IMR-90 (cell line): ENCODE measurements at regions not wholly inside any gene's neighbourhood (a gene's known extent, or its start where the extent isn't known, plus 50 kb on each side); places are given as distances from the start of the nearest gene placed in this dataset.
"Not testable (repeated sequence)": the region's sequence is repeated elsewhere in the genome, so short reads cannot be mapped to it uniquely, and the experiment has no call there.

ENCODE experiments used
- ATAC-seq: fragments of 200-7000 bp; cut with Tn5 transposase; 2 replicates; pipeline ENCODE4 v1.9.1; 2020; ENCODE audit warnings: low read depth, mild to moderate bottlenecking, moderate library complexity
- BruUV-seq: library from RNA; stranded (reverse); fragments of 400-500 nt; replicated peaks from 2 replicates; lab custom pipeline; 2021; lab: Mats Ljungman, UMichigan
- CTCF ChIA-PET: fragments of 300-600 bp; formaldehyde crosslinking; extraction: SDS; loops from one replicate; lab custom pipeline; 2021; ENCODE audit warnings: antibody characterized with exemption; lab: Yijun Ruan, JAX
- POLR2A ChIA-PET: fragments of 300-600 bp; sonication (Branson Sonifier 250); formaldehyde crosslinking; loops from one replicate; lab custom pipeline; 2022; ENCODE audit warnings: antibody characterized with exemption; ENCODE audit not compliant: unreplicated experiment; lab: Charles Lee
- DNase-seq: peaks from one replicate; pipeline ENCODE4 v3.0.0; 2013
- H2AFZ ChIP-seq: replicated peaks from 2 replicates; pipeline ENCODE3; 2013; ENCODE audit warnings: low read length, mild to moderate bottlenecking; ENCODE audit not compliant: poor library complexity
- H2AK5ac ChIP-seq: 2 replicates; pipeline ENCODE4 v1.6.1; 2013; ENCODE audit warnings: low read depth, low read length, inconsistent platforms
- H2AK9ac ChIP-seq: replicated peaks from 2 replicates; pipeline ENCODE3; 2013; ENCODE audit warnings: mild to moderate bottlenecking, low read depth, low read length, moderate library complexity; ENCODE audit not compliant: poor library complexity
- H2BK120ac ChIP-seq: 2 replicates; pipeline ENCODE4 v1.6.1; 2013; ENCODE audit warnings: low read depth, low read length, inconsistent platforms
- H2BK15ac ChIP-seq: 3 replicates; pipeline ENCODE4 v1.6.1; 2013; ENCODE audit warnings: low read depth, low read length, inconsistent platforms
- H2BK20ac ChIP-seq: 2 replicates; pipeline ENCODE4 v1.6.1; 2013; ENCODE audit warnings: low read depth, mild to moderate bottlenecking, inconsistent platforms, low read length, moderate library complexity
- H2BK5ac ChIP-seq: 2 replicates; pipeline ENCODE4 v1.6.1; 2013; ENCODE audit warnings: mild to moderate bottlenecking, low read depth, low read length, inconsistent platforms; ENCODE audit not compliant: poor library complexity, severe bottlenecking
- H3K14ac ChIP-seq: replicated peaks from 2 replicates; pipeline ENCODE4 v1.6.1; 2013; ENCODE audit warnings: low read depth, low read length, inconsistent platforms
- H3K18ac ChIP-seq: 2 replicates; pipeline ENCODE4 v1.6.1; 2013; ENCODE audit warnings: low read depth, low read length, control low read depth
- H3K23ac ChIP-seq: 2 replicates; pipeline ENCODE4 v1.6.1; 2013; ENCODE audit warnings: low read depth, low read length, inconsistent platforms
- H3K27ac ChIP-seq: 2 replicates; pipeline ENCODE4 v1.5.1; 2013; ENCODE audit warnings: mild to moderate bottlenecking, control low read depth, low read length; ENCODE audit not compliant: insufficient read depth
- H3K27me3 ChIP-seq: 2 replicates; pipeline ENCODE4 v1.6.1; 2013; ENCODE audit warnings: low read length; ENCODE audit not compliant: control insufficient read depth, insufficient read depth
- H3K36me3 ChIP-seq: 2 replicates; pipeline ENCODE4 v1.6.1; 2013; ENCODE audit warnings: low read length, mixed read lengths; ENCODE audit not compliant: control insufficient read depth, insufficient read depth
- H3K4ac ChIP-seq: 2 replicates; pipeline ENCODE4 v1.6.1; 2013; ENCODE audit warnings: low read depth, low read length, inconsistent platforms
- H3K4me1 ChIP-seq: 2 replicates; pipeline ENCODE4 v1.6.1; 2013; ENCODE audit warnings: low read length, mixed read lengths; ENCODE audit not compliant: control insufficient read depth, insufficient read depth
- H3K4me2 ChIP-seq: 2 replicates; pipeline ENCODE4 v1.6.1; 2013; ENCODE audit warnings: low read depth, mild to moderate bottlenecking, control low read depth, low read length, moderate library complexity
- H3K4me3 ChIP-seq: 2 replicates; pipeline ENCODE4 v1.5.1; 2013; ENCODE audit warnings: low read depth, mild to moderate bottlenecking, control low read depth, low read length, moderate library complexity; ENCODE audit not compliant: insufficient read depth
- H3K56ac ChIP-seq: 2 replicates; pipeline ENCODE4 v1.6.1; 2013; ENCODE audit warnings: low read length, inconsistent platforms; ENCODE audit not compliant: insufficient read depth; ENCODE audit errors: extremely low read depth
- H3K79me1 ChIP-seq, 2 experiments: 2 replicates each; pipeline ENCODE4 v1.6.1; 2013; ENCODE audit warnings: low read length in 2 of 2, inconsistent platforms in 1 of 2, low read depth in 1 of 2
- H3K9ac ChIP-seq: 2 replicates; pipeline ENCODE4 v1.6.1; 2013; ENCODE audit warnings: low read depth, low read length, control low read depth
- H3K9me1 ChIP-seq: 2 replicates; pipeline ENCODE4 v1.6.1; 2013; ENCODE audit warnings: low read length, inconsistent platforms; ENCODE audit not compliant: insufficient read depth
- H3K9me3 ChIP-seq: 2 replicates; pipeline ENCODE4 v1.6.1; 2013; ENCODE audit warnings: low read length; ENCODE audit not compliant: control insufficient read depth, insufficient read depth
- H4K20me1 ChIP-seq: 2 replicates; pipeline ENCODE4 v1.6.1; 2013; ENCODE audit warnings: low read length, inconsistent platforms; ENCODE audit not compliant: insufficient read depth
- H4K5ac ChIP-seq: 2 replicates; pipeline ENCODE4 v1.6.1; 2013; ENCODE audit warnings: mild to moderate bottlenecking, low read depth, low read length, control low read depth
- H4K8ac ChIP-seq, 2 experiments: 2 replicates each; pipeline ENCODE4 v1.6.1; 2013; ENCODE audit warnings: low read depth in 2 of 2, low read length in 2 of 2, control low read depth in 1 of 2, inconsistent platforms in 1 of 2
- H4K91ac ChIP-seq: 2 replicates; pipeline ENCODE4 v1.6.1; 2013; ENCODE audit warnings: low read depth, low read length, inconsistent platforms; ENCODE audit not compliant: insufficient read depth
- WGBS, 2 experiments: methylation state at CpG; one replicate each; pipeline versions ENCODE4 v1.1.5 to v1.1.7; 2013; ENCODE audit warnings: missing lambda C conversion rate in 2 of 2; ENCODE audit not compliant: insufficient read length in 1 of 2; ENCODE audit errors: extremely low coverage in 2 of 2; 5-methylcytosine and 5-hydroxymethylcytosine counted together
- dilution Hi-C: fragments of 300-500 bp; cut with HindIII; formaldehyde crosslinking; loops from one replicate; pipeline ENCODE4 v1.14.3; 2018; ENCODE audit warnings: low sequenced_read_pairs; ENCODE audit not compliant: unreplicated experiment
- in situ Hi-C: fragments of 300-500 bp; cut with MboI; formaldehyde crosslinking; loops from 3 replicates; pipeline ENCODE4 v1.14.3; 2019; ENCODE audit warnings: low sequenced_read_pairs, inconsistent platforms, mixed read lengths
- intact Hi-C: fragments of 100-400 bp; cut with micrococcal nuclease; formaldehyde crosslinking; loops from 2 replicates; pipeline ENCODE4 v1.10.0; 2022

- H3K56ac ChIP-seq, H4K91ac ChIP-seq, H3K27ac ChIP-seq, POLR2A ChIA-PET, H3K9ac ChIP-seq, H2AK9ac ChIP-seq, H2AFZ ChIP-seq, H2BK20ac ChIP-seq, intact Hi-C loops, H3K79me1 ChIP-seq, in situ Hi-C loops, H4K5ac ChIP-seq, BruUV-seq, H4K8ac ChIP-seq, H3K27me3 ChIP-seq, H3K18ac ChIP-seq, DNase-seq, H2BK120ac ChIP-seq, CTCF ChIA-PET, ATAC-seq, H3K4me1 ChIP-seq, H3K36me3 ChIP-seq, H2BK5ac ChIP-seq, H3K23ac ChIP-seq, H3K9me1 ChIP-seq, H3K4me2 ChIP-seq, H2AK5ac ChIP-seq, H3K9me3 ChIP-seq, H4K20me1 ChIP-seq, H3K4ac ChIP-seq, H2BK15ac ChIP-seq, H3K14ac ChIP-seq, H3K4me3 ChIP-seq, dilution Hi-C loops: not testable (repeated sequence)
- no CpG with 5 or more reads among the region's 8 CpGs for WGBS, 2 experiments
Observed at GRCh38 chr4:81715357-81715756, 243.7 kb upstream of the RASGEF1B start.
